KMS-11 (cell line): ENCODE measurements at regions not wholly inside any gene's neighbourhood (a gene's known extent, or its start where the extent isn't known, plus 50 kb on each side); places are given as distances from the start of the nearest gene placed in this dataset.

ENCODE experiments used
- H2AFZ ChIP-seq: fragments of 200-600 bp; sonication (generic); 2 replicates; pipeline ENCODE4 v1.6.1; 2016; ENCODE audit warnings: antibody characterized with exemption, mixed run types, low read depth
- H3K27ac ChIP-seq: fragments of 200-600 bp; sonication (generic); 2 replicates; pipeline ENCODE4 v1.6.1; 2016; ENCODE audit warnings: mild to moderate bottlenecking, mixed run types
- H3K27me3 ChIP-seq: fragments of 200-600 bp; sonication (generic); 2 replicates; pipeline ENCODE4 v1.6.1; 2017; ENCODE audit warnings: mild to moderate bottlenecking, low read depth, mixed run types, moderate library complexity; ENCODE audit not compliant: insufficient read depth
- H3K36me3 ChIP-seq: fragments of 200-600 bp; sonication (generic); 2 replicates; pipeline ENCODE4 v1.6.1; 2017; ENCODE audit warnings: mild to moderate bottlenecking, mixed run types; ENCODE audit not compliant: insufficient read depth
- H3K4me1 ChIP-seq: fragments of 200-600 bp; sonication (generic); 2 replicates; pipeline ENCODE4 v1.6.1; 2016; ENCODE audit warnings: mild to moderate bottlenecking, low read depth, mixed run types; ENCODE audit not compliant: poor library complexity, severe bottlenecking
- H3K4me2 ChIP-seq: fragments of 200-600 bp; sonication (generic); 2 replicates; pipeline ENCODE4 v1.7.0; 2016; ENCODE audit warnings: mild to moderate bottlenecking, mixed run types
- H3K4me3 ChIP-seq: fragments of 200-600 bp; sonication (generic); IDR thresholded peaks from 2 replicates; pipeline ENCODE4 v1.6.1; 2017; ENCODE audit warnings: low read depth, low read length, mixed read lengths; ENCODE audit not compliant: insufficient read depth
- H3K79me2 ChIP-seq: fragments of 200-600 bp; sonication (generic); 2 replicates; pipeline ENCODE4 v1.6.1; 2016; ENCODE audit warnings: low read depth, mixed run types; ENCODE audit not compliant: insufficient read depth
- H3K9ac ChIP-seq: fragments of 200-600 bp; sonication (generic); 2 replicates; pipeline ENCODE4 v1.6.1; 2016; ENCODE audit warnings: mild to moderate bottlenecking, mixed run types
- H4K20me1 ChIP-seq: fragments of 200-600 bp; sonication (generic); 2 replicates; pipeline ENCODE4 v1.6.1; 2016; ENCODE audit warnings: mild to moderate bottlenecking, mixed run types; ENCODE audit not compliant: insufficient read depth
- TF ChIP-seq, protein P1 (sequence below): fragments of 200-600 bp; sonication (generic); conservative IDR thresholded peaks from 2 replicates; pipeline ENCODE4 v1.6.1; 2017; ENCODE audit warnings: low read depth, mild to moderate bottlenecking, antibody characterized with exemption, low read length, moderate library complexity, mixed read lengths

DNA sequence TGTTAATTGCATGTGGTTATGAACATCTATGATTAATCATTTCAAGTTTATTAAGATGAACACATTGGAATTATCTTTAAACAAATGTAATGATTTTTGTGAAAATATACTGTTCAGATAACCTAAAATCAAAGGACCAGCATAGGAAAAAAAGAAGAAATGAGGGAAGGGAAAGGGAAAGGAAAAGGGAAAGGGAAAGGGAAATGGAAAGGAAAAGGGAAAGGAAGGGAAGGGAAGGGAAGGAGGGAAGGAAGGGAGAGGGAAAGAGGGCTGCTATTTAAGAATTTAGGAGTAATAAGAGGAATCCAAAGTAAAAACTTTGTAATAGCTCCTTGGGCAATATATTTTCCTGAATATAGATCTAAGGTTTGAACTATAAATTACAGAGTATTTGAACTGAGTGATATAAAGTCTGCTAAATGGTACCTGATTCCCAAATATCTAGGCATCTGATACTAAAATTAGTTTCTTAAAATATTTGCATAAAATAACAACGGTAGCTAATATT, 726.3 kb downstream of the EPHA4 start:
- Histone ChIP-seq H3K27me3 (no peaks in the 10 kb centered on the region), H3K27ac (no peak overlapping the region), H3K4me1 (no peaks in the 10 kb centered on the region), H2AFZ (no peak overlapping the region), H3K4me3 (no peak overlapping the region), H3K9ac (no peak overlapping the region), H3K4me2 (no peak overlapping the region), H3K79me2 (no peaks in the 10 kb centered on the region), H3K36me3 (no peaks in the 10 kb centered on the region), H4K20me1 (no peaks in the 10 kb centered on the region)
- TF ChIP-seq, protein P1, sequence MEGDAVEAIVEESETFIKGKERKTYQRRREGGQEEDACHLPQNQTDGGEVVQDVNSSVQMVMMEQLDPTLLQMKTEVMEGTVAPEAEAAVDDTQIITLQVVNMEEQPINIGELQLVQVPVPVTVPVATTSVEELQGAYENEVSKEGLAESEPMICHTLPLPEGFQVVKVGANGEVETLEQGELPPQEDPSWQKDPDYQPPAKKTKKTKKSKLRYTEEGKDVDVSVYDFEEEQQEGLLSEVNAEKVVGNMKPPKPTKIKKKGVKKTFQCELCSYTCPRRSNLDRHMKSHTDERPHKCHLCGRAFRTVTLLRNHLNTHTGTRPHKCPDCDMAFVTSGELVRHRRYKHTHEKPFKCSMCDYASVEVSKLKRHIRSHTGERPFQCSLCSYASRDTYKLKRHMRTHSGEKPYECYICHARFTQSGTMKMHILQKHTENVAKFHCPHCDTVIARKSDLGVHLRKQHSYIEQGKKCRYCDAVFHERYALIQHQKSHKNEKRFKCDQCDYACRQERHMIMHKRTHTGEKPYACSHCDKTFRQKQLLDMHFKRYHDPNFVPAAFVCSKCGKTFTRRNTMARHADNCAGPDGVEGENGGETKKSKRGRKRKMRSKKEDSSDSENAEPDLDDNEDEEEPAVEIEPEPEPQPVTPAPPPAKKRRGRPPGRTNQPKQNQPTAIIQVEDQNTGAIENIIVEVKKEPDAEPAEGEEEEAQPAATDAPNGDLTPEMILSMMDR = no peak

DNA sequence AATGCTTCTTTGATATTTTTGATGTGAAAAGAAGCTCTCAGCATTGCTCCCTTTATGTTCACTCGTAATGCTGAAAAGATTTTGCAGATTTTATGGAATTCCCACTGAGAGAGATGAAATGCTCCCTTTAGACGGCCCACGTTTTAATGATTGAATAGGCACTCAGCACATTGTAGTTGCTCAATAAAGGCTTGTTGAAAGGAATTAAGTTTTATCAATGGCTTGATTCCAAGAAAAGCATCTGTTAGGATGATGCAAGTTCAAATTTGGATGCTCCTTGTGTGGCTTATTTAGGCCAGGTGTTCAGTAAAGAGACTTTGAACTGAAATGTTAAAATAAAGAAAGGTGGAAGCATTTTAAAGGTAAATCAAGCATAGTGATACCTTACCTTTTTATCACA, 725.1 kb downstream of the EPHA4 start:
- TF ChIP-seq, protein P1 = no peak
- no peak overlapping the region for H3K9ac ChIP-seq
- no peaks in the 10 kb centered on the region for H4K20me1 ChIP-seq
- H3K36me3 ChIP-seq = no peaks in the 10 kb centered on the region
- no peak overlapping the region for H2AFZ ChIP-seq
- H3K27me3 ChIP-seq = no peaks in the 10 kb centered on the region
- H3K4me2 ChIP-seq = no peak overlapping the region
- no peaks in the 10 kb centered on the region for H3K4me1 ChIP-seq
- H3K79me2 ChIP-seq = no peaks in the 10 kb centered on the region
- no peak overlapping the region for H3K27ac ChIP-seq
- no peak overlapping the region for H3K4me3 ChIP-seq

DNA sequence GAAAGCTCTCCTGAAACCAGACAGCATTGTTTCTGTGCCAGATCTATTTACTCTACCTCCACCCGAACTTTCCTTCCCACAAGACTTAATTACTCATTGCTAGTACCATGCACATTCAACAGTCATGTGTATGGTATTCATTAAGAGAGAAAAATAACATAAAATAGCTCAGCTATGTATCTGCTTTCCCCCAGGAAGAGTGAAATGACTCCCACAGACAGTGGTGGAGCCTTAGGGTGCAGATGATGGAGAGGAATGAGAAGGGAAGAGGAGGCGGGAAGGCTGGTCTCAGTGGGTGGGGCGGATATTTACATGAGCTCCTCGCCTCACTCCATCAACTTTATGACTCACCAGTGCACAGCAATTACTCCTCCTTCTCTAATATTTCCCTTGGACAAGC, 724.5 kb downstream of the EPHA4 start:
- Histone ChIP-seq H3K4me3 (no peak overlapping the region), H3K36me3 (no peaks in the 10 kb centered on the region), H4K20me1 (no peaks in the 10 kb centered on the region), H3K9ac (no peak overlapping the region), H3K27ac (no peak overlapping the region), H2AFZ (no peak overlapping the region), H3K27me3 (no peaks in the 10 kb centered on the region), H3K4me1 (no peaks in the 10 kb centered on the region), H3K4me2 (no peak overlapping the region), H3K79me2 (no peaks in the 10 kb centered on the region)
- TF ChIP-seq, protein P1 = no peak

DNA sequence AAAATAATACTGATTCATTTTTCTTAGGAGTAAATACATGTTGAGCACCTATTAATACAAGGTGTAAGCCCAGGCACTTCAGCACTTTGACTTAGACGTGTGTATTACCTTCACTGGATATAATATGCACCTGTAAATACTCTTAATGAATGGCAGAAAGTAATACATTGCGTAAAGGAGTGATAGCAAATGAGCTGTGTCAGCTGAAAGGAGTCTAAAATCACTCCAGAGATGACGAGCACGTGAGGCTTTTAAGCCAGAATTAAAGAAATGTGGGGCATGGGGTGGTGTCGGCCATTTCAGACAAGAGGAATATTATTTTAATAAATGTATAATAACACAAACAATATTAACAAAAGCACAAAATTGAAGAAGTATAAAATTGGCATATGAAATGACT, 722.7 kb downstream of the EPHA4 start:
- Histone ChIP-seq H3K9ac (no peak overlapping the region), H4K20me1 (no peaks in the 10 kb centered on the region), H3K4me2 (no peak overlapping the region), H3K4me1 (no peaks in the 10 kb centered on the region), H3K4me3 (no peak overlapping the region), H3K36me3 (no peaks in the 10 kb centered on the region), H3K27ac (no peak overlapping the region), H3K79me2 (no peaks in the 10 kb centered on the region), H3K27me3 (no peaks in the 10 kb centered on the region), H2AFZ (no peak overlapping the region)
- TF ChIP-seq, protein P1 = no peak
